ENCODE measurements at regions not wholly inside any gene's neighbourhood (a gene's known extent, or its start where the extent isn't known, plus 50 kb on each side); places are given as distances from the start of the nearest gene placed in this dataset.
A peak's percentile ranks its signal among the peaks of the same experiment; 100 is the strongest.

GRCh38 chr9:1219284-1219683 is 169.1 kb downstream of the DMRT2 start:
- Mint-ChIP-seq H3K27me3 (ENCODE audit: low read depth) (peaks cover 4% of the 10 kb centered on the region), H3K27ac (no peak overlapping the region), H3K4me3 (no peak overlapping the region), H3K9me3 (no peaks in the 10 kb centered on the region), H3K4me1 (peaks cover 3% of the 10 kb centered on the region), H3K36me3 (ENCODE audit: low read depth) (no peaks in the 10 kb centered on the region)
- TF ChIP-seq CTCF (IDR thresholded peaks at IDR 0.05; ENCODE audit: unreplicated experiment in 3 of 3), result no peak

GRCh38 chr9:1221298-1221697 is 171.1 kb downstream of the DMRT2 start:
- H3K9me3 Mint-ChIP-seq, result no peaks in the 10 kb centered on the region
- peaks cover 4% of the 10 kb centered on the region for H3K27me3 Mint-ChIP-seq (ENCODE audit: low read depth)
- peaks cover 3% of the 10 kb centered on the region for H3K4me1 Mint-ChIP-seq
- no peaks in the 10 kb centered on the region for H3K36me3 Mint-ChIP-seq (ENCODE audit: low read depth)
- no peak overlapping the region for H3K27ac Mint-ChIP-seq
- no peak for TF ChIP-seq CTCF (IDR thresholded peaks at IDR 0.05; ENCODE audit: unreplicated experiment in 3 of 3)
- H3K4me3 Mint-ChIP-seq, result no peak overlapping the region

- Mint-ChIP-seq H3K9me3 (no peaks in the 10 kb centered on the region), H3K4me1 (no peaks in the 10 kb centered on the region), H3K27ac (no peak overlapping the region), H3K4me3 (no peak overlapping the region), H3K36me3 (ENCODE audit: low read depth) (no peaks in the 10 kb centered on the region), H3K27me3 (ENCODE audit: low read depth) (peaks cover 4% of the 10 kb centered on the region)
- TF ChIP-seq CTCF (IDR thresholded peaks at IDR 0.05; ENCODE audit: unreplicated experiment in 3 of 3), result no peak
Observed at GRCh38 chr9:1222511-1222910, 172.4 kb downstream of the DMRT2 start.

GRCh38 chr9:1231998-1232919 is 182.1 kb downstream of the DMRT2 start:
- Mint-ChIP-seq H3K27ac (peak overlapping the region in 2 of 3 experiments; percentile 54 to 60), H3K4me1 (peaks cover 15% of the 10 kb centered on the region), H3K9me3 (peaks cover 4% of the 10 kb centered on the region), H3K36me3 (ENCODE audit: low read depth) (no peaks in the 10 kb centered on the region), H3K27me3 (ENCODE audit: low read depth) (no peaks in the 10 kb centered on the region), H3K4me3 (no peak overlapping the region)
- no peak for TF ChIP-seq CTCF (IDR thresholded peaks at IDR 0.05; ENCODE audit: unreplicated experiment in 3 of 3)

GRCh38 chr9:1233568-1233967 is 183.4 kb downstream of the DMRT2 start:
- Mint-ChIP-seq H3K27ac (no peak overlapping the region), H3K9me3 (peaks cover 5% of the 10 kb centered on the region), H3K36me3 (ENCODE audit: low read depth) (no peaks in the 10 kb centered on the region), H3K27me3 (ENCODE audit: low read depth) (no peaks in the 10 kb centered on the region), H3K4me3 (no peak overlapping the region), H3K4me1 (peaks cover 15% of the 10 kb centered on the region)
- TF ChIP-seq CTCF (IDR thresholded peaks at IDR 0.05; ENCODE audit: unreplicated experiment in 3 of 3), result no peak

- H3K27ac Mint-ChIP-seq, result peak overlapping the region in 2 of 3 experiments; percentile 20 to 40
- no peak overlapping the region for H3K4me3 Mint-ChIP-seq
- H3K27me3 Mint-ChIP-seq (ENCODE audit: low read depth), result peaks cover 1% of the 10 kb centered on the region
- peaks cover 15% of the 10 kb centered on the region for H3K4me1 Mint-ChIP-seq
- H3K9me3 Mint-ChIP-seq, result peaks cover 5% of the 10 kb centered on the region
- no peak for TF ChIP-seq CTCF (IDR thresholded peaks at IDR 0.05; ENCODE audit: unreplicated experiment in 3 of 3)
- no peaks in the 10 kb centered on the region for H3K36me3 Mint-ChIP-seq (ENCODE audit: low read depth)
Observed at GRCh38 chr9:1235650-1236049, 185.5 kb downstream of the DMRT2 start.

Data from nephron (organoid).